WERI-Rb-1 (cell line): ENCODE measurements at regions not wholly inside any gene's neighbourhood (a gene's known extent, or its start where the extent isn't known, plus 50 kb on each side); places are given as distances from the start of the nearest gene placed in this dataset.

Experiments
- DNase-seq: peaks from one replicate; pipeline ENCODE4 v3.0.0-alpha.2; 2020
- H3K27ac ChIP-seq: fragments of 250-450 bp; sonication (Bioruptor Pico); 2 replicates; pipeline ENCODE4 v1.5.1; 2020; ENCODE audit warnings: mild to moderate bottlenecking, moderate library complexity
- H3K27me3 ChIP-seq: fragments of 250-450 bp; sonication (Bioruptor Pico); 2 replicates; pipeline ENCODE4 v1.5.1; 2021; ENCODE audit warnings: mild to moderate bottlenecking, low read depth, moderate library complexity; ENCODE audit not compliant: insufficient read depth, severe bottlenecking
- H3K36me3 ChIP-seq: fragments of 250-450 bp; sonication (Bioruptor Pico); 2 replicates; pipeline ENCODE4 v1.5.1; 2020; ENCODE audit warnings: mild to moderate bottlenecking, moderate library complexity
- H3K4me3 ChIP-seq: 2 replicates; pipeline ENCODE4 v1.5.1; 2011; ENCODE audit warnings: low read depth, mild to moderate bottlenecking, control low read depth, low read length
- H3K9me3 ChIP-seq: fragments of 250-450 bp; sonication (Bioruptor Pico); 2 replicates; pipeline ENCODE4 v1.5.1; 2021; ENCODE audit warnings: mild to moderate bottlenecking, moderate library complexity; ENCODE audit not compliant: severe bottlenecking
- CTCF ChIP-seq: IDR thresholded peaks from 2 replicates; pipeline ENCODE4 v1.5.1; 2011; ENCODE audit warnings: low read depth, mild to moderate bottlenecking, control low read depth, inconsistent platforms, low read length

- H3K27ac ChIP-seq = no peak overlapping the region
- H3K27me3 ChIP-seq = no peaks in the 10 kb centered on the region
- no peak for DNase-seq
- H3K9me3 ChIP-seq = no peaks in the 10 kb centered on the region
- no peak for TF ChIP-seq CTCF
- no peak overlapping the region for H3K4me3 ChIP-seq
- H3K36me3 ChIP-seq = no peaks in the 10 kb centered on the region
These were observed 56.5 kb downstream of the KCTD12 start for GRCh38 chr13:76829572-76830327.

- H3K27ac ChIP-seq = no peak overlapping the region
- no peak for TF ChIP-seq CTCF
- H3K36me3 ChIP-seq = no peaks in the 10 kb centered on the region
- no peaks in the 10 kb centered on the region for H3K9me3 ChIP-seq
- no peaks in the 10 kb centered on the region for H3K27me3 ChIP-seq
- no peak overlapping the region for H3K4me3 ChIP-seq
- DNase-seq = no peak
These were observed 57.9 kb downstream of the KCTD12 start for GRCh38 chr13:76828316-76828741.

GRCh38 chr13:76826527-76826926, 59.7 kb downstream of the KCTD12 start:
- Histone ChIP-seq H3K9me3 (no peaks in the 10 kb centered on the region), H3K27me3 (no peaks in the 10 kb centered on the region), H3K27ac (no peak overlapping the region), H3K36me3 (no peaks in the 10 kb centered on the region), H3K4me3 (no peak overlapping the region)
- no peak for DNase-seq
- no peak for TF ChIP-seq CTCF

- no peak overlapping the region for H3K4me3 ChIP-seq
- no peak for TF ChIP-seq CTCF
- no peak for DNase-seq
These were observed 60.8 kb downstream of the KCTD12 start for GRCh38 chr13:76825430-76825829.

GRCh38 chr13:76823969-76824368, 62.2 kb downstream of the KCTD12 start:
- Histone ChIP-seq H3K4me3 (no peak overlapping the region), H3K27ac (no peak overlapping the region), H3K27me3 (no peaks in the 10 kb centered on the region), H3K36me3 (no peaks in the 10 kb centered on the region), H3K9me3 (no peaks in the 10 kb centered on the region)
- no peak for TF ChIP-seq CTCF
- DNase-seq = no peak

More at GRCh38 chr13:76825430-76825829, 60.8 kb downstream of the KCTD12 start:
- Histone ChIP-seq H3K9me3 (no peaks in the 10 kb centered on the region), H3K27ac (no peak overlapping the region), H3K36me3 (no peaks in the 10 kb centered on the region), H3K27me3 (no peaks in the 10 kb centered on the region)
